NCI-H2171 treated with DMSO at 0.1 percent for 48 hours (cell line): ENCODE measurements at regions not wholly inside any gene's neighbourhood (a gene's known extent, or its start where the extent isn't known, plus 50 kb on each side); places are given as distances from the start of the nearest gene placed in this dataset.

Experiments used
- DNase-seq: peaks from one replicate; lab custom pipeline; 2025; lab: John Stamatoyannopoulos, UW

- no peak for DNase-seq
Observed at GRCh38 chr15:97026781-97027180, 696.3 kb downstream of the NR2F2 start.

- no peak for DNase-seq
Observed at GRCh38 chr15:97027772-97028171, 697.3 kb downstream of the NR2F2 start.

- no peak for DNase-seq
Observed at GRCh38 chr15:97030251-97030650, 699.8 kb downstream of the NR2F2 start.

- no peak for DNase-seq
Observed at GRCh38 chr15:97036301-97036700, 705.8 kb downstream of the NR2F2 start.

GRCh38 chr15:97037080-97037479 is 706.6 kb downstream of the NR2F2 start:
- no peak for DNase-seq

GRCh38 chr15:97045666-97046421 is 715.3 kb downstream of the NR2F2 start:
- DNase-seq: no peak

- no peak for DNase-seq
Observed at GRCh38 chr15:97052513-97052912, 722.0 kb downstream of the NR2F2 start.

- no peak for DNase-seq
Observed at GRCh38 chr15:97053635-97054034, 723.1 kb downstream of the NR2F2 start.

GRCh38 chr15:97057503-97057902 is 727.0 kb downstream of the NR2F2 start:
- DNase-seq: no peak

GRCh38 chr15:97059281-97059680 is 728.8 kb downstream of the NR2F2 start:
- DNase-seq: no peak

GRCh38 chr15:97061392-97061791 is 730.9 kb downstream of the NR2F2 start:
- DNase-seq: no peak

GRCh38 chr15:97071668-97072067 is 741.2 kb downstream of the NR2F2 start:
- DNase-seq: no peak

GRCh38 chr15:97072545-97072944 is 742.0 kb downstream of the NR2F2 start:
- DNase-seq: no peak

GRCh38 chr15:97076011-97076410 is 745.5 kb downstream of the NR2F2 start:
- DNase-seq: no peak

GRCh38 chr15:97077975-97078374 is 747.5 kb downstream of the NR2F2 start:
- peak; percentile 9 for DNase-seq

- peak; percentile 9 for DNase-seq
Observed at GRCh38 chr15:97078591-97078990, 748.1 kb downstream of the NR2F2 start.

GRCh38 chr15:97081666-97082226 is 751.2 kb downstream of the NR2F2 start:
- DNase-seq: no peak

GRCh38 chr15:97082830-97083229 is 752.3 kb downstream of the NR2F2 start:
- DNase-seq: no peak

- DNase-seq: no peak
Observed at GRCh38 chr15:97084650-97085049, 754.1 kb downstream of the NR2F2 start.

- DNase-seq: no peak
Observed at GRCh38 chr15:97085731-97086130, 755.2 kb downstream of the NR2F2 start.

GRCh38 chr15:97087006-97087741 is 756.7 kb downstream of the NR2F2 start:
- no peak for DNase-seq

GRCh38 chr15:97091093-97091492 is 760.6 kb downstream of the NR2F2 start:
- no peak for DNase-seq

GRCh38 chr15:97092656-97093055 is 762.2 kb downstream of the NR2F2 start:
- no peak for DNase-seq
